ENCODE measurements at regions not wholly inside any gene's neighbourhood (a gene's known extent, or its start where the extent isn't known, plus 50 kb on each side); places are given as distances from the start of the nearest gene placed in this dataset.

DNA sequence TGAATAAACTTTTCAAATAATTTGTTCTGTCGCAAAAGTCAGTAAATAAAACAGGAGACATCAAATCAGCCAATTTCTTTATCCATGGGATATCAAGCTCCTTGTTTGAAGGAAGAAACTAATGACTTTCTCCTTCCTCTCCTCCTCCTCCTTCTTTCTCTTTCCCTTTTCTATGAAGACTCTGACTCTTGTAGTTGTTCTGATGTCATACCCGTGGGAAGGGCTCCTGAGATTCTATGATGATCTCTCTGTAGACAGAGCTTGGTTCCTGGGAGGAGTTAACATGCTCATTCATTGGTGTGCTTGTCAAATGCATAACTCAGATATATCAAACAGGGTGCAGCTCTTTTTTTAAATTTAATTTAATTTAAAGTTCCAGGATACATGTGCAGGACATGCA is 118.7 kb upstream of the KCTD1 start:
- TF ChIP-seq EZH2 (IDR thresholded peaks at IDR 0.05; ENCODE audit: borderline replicate concordance, low read length): no peak
- TF ChIP-seq, protein P1, sequence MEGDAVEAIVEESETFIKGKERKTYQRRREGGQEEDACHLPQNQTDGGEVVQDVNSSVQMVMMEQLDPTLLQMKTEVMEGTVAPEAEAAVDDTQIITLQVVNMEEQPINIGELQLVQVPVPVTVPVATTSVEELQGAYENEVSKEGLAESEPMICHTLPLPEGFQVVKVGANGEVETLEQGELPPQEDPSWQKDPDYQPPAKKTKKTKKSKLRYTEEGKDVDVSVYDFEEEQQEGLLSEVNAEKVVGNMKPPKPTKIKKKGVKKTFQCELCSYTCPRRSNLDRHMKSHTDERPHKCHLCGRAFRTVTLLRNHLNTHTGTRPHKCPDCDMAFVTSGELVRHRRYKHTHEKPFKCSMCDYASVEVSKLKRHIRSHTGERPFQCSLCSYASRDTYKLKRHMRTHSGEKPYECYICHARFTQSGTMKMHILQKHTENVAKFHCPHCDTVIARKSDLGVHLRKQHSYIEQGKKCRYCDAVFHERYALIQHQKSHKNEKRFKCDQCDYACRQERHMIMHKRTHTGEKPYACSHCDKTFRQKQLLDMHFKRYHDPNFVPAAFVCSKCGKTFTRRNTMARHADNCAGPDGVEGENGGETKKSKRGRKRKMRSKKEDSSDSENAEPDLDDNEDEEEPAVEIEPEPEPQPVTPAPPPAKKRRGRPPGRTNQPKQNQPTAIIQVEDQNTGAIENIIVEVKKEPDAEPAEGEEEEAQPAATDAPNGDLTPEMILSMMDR (IDR thresholded peaks at IDR 0.05; ENCODE audit: low read length): no peak
- Histone ChIP-seq H3F3A (ENCODE audit: insufficient read depth, low read length) (no peaks in the 10 kb centered on the region), H3K9me2 (ENCODE audit: low read depth, low read length) (no peaks in the 10 kb centered on the region), H3K9ac (ENCODE audit: low read length) (no peak overlapping the region), H3K27ac (ENCODE audit: low read depth, low read length, poor library complexity, severe bottlenecking) (no peak overlapping the region), H3K36me3 (ENCODE audit: insufficient read depth, low read length) (no peaks in the 10 kb centered on the region), H3K4me3 (ENCODE audit: low read depth, low read length, poor library complexity, severe bottlenecking) (no peak overlapping the region), H3K4me1 (ENCODE audit: insufficient read depth, low read length, severe bottlenecking) (no peaks in the 10 kb centered on the region), H2AFZ (ENCODE audit: low read length) (no peak overlapping the region), H3K27me3 (ENCODE audit: insufficient read depth, low read length) (no peaks in the 10 kb centered on the region), H4K20me1 (ENCODE audit: insufficient read depth, low read length) (no peaks in the 10 kb centered on the region), H3K79me2 (ENCODE audit: insufficient read depth, low read length) (no peaks in the 10 kb centered on the region), H3K9me3 (ENCODE audit: low read length) (no peaks in the 10 kb centered on the region), H3K4me2 (ENCODE audit: low read length) (no peak overlapping the region)

DNA sequence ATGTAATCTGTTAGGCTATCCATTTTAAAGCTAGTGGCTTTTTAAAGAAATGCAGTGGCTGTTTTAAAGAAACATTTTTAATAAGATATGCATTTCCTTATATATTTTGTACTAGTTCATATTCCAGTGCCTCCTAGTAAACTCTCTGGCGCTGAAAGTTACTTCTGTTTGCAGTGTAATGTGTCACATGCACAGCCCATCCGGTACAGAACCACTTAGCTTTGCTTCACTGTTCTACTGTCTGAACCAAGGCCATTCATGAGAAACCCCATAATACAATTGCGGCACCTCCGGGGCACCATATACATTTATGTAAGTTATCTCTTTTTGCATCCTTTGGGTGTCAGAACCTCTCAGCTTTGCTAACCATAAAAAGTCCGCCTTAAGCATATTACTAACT is 114.6 kb upstream of the KCTD1 start:
- Histone ChIP-seq H3K9me2 (ENCODE audit: low read depth, low read length) (no peaks in the 10 kb centered on the region), H3K4me3 (ENCODE audit: low read depth, low read length, poor library complexity, severe bottlenecking) (no peak overlapping the region), H3K79me2 (ENCODE audit: insufficient read depth, low read length) (no peaks in the 10 kb centered on the region), H3K9ac (ENCODE audit: low read length) (no peak overlapping the region), H3K27me3 (ENCODE audit: insufficient read depth, low read length) (no peaks in the 10 kb centered on the region), H4K20me1 (ENCODE audit: insufficient read depth, low read length) (no peaks in the 10 kb centered on the region), H3K4me1 (ENCODE audit: insufficient read depth, low read length, severe bottlenecking) (no peaks in the 10 kb centered on the region), H3K27ac (ENCODE audit: low read depth, low read length, poor library complexity, severe bottlenecking) (no peak overlapping the region), H3K4me2 (ENCODE audit: low read length) (no peak overlapping the region), H3F3A (ENCODE audit: insufficient read depth, low read length) (no peaks in the 10 kb centered on the region), H3K36me3 (ENCODE audit: insufficient read depth, low read length) (no peaks in the 10 kb centered on the region), H2AFZ (ENCODE audit: low read length) (no peak overlapping the region), H3K9me3 (ENCODE audit: low read length) (no peaks in the 10 kb centered on the region)
- TF ChIP-seq, protein P1 (IDR thresholded peaks at IDR 0.05; ENCODE audit: low read length): no peak
- no peak for TF ChIP-seq EZH2 (IDR thresholded peaks at IDR 0.05; ENCODE audit: borderline replicate concordance, low read length)

DNA sequence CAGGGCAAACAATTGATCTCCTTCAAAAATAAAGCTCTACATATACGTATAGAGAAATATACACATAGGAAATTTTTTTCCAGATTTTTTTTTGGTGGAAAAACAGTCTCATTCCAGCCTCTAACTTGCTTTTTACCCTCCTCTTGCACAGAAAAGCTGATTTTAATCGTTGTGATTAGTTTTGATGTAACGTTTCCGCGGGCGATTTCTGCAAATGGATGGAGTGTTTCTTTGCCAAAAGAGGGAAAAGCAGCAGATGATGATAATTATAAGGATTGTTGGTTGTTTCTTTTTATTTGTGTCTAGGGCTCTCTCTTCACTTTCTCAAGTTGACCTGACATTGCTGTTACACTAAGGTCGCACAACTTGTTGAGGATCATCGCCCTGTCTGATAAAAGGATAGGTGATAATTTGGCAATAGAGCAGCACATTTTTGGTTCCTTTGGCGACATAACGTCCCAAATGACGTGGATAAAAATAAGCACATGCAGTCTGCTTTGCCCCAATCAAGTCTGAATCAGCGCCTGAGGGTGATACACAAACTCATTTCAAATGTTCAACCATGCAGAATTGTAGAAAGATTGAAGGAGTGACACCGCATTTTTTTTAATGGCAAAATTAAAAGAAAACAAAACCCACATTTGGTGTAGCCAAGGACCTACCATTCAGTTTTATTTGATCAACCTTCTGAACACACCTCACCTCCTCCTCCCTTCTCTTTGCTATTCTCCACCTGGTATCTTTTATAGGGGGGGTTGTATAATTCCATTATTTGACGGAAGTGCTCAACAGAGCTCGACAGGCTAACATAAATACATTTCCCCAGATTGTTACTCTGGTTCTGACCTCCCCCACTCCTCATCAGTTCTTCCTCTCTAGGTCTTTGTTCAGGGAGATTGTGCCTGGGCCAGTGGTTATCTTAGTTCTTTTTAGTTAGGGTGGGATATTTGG is 109.6 kb upstream of the KCTD1 start:
- Histone ChIP-seq H3K4me2 (ENCODE audit: low read length) (no peak overlapping the region), H3K79me2 (ENCODE audit: insufficient read depth, low read length) (no peaks in the 10 kb centered on the region), H3F3A (ENCODE audit: insufficient read depth, low read length) (no peaks in the 10 kb centered on the region), H3K4me3 (ENCODE audit: low read depth, low read length, poor library complexity, severe bottlenecking) (no peak overlapping the region), H3K4me1 (ENCODE audit: insufficient read depth, low read length, severe bottlenecking) (no peaks in the 10 kb centered on the region), H3K27me3 (ENCODE audit: insufficient read depth, low read length) (no peaks in the 10 kb centered on the region), H3K27ac (ENCODE audit: low read depth, low read length, poor library complexity, severe bottlenecking) (no peak overlapping the region), H2AFZ (ENCODE audit: low read length) (no peak overlapping the region), H3K36me3 (ENCODE audit: insufficient read depth, low read length) (no peaks in the 10 kb centered on the region), H3K9me3 (ENCODE audit: low read length) (no peaks in the 10 kb centered on the region), H3K9me2 (ENCODE audit: low read depth, low read length) (no peaks in the 10 kb centered on the region), H3K9ac (ENCODE audit: low read length) (no peak overlapping the region), H4K20me1 (ENCODE audit: insufficient read depth, low read length) (no peaks in the 10 kb centered on the region)
- TF ChIP-seq EZH2 (IDR thresholded peaks at IDR 0.05; ENCODE audit: borderline replicate concordance, low read length): no peak
- TF ChIP-seq, protein P1 (IDR thresholded peaks at IDR 0.05; ENCODE audit: low read length): no peak
